Stomach (tissue), 4 donors: ENCODE measurements at regions not wholly inside any gene's neighbourhood (a gene's known extent, or its start where the extent isn't known, plus 50 kb on each side); places are given as distances from the start of the nearest gene placed in this dataset.

ENCODE experiments used
- EP300 ChIP-seq: sonication (generic); formaldehyde crosslinking; IDR thresholded peaks from one replicate; pipeline ENCODE4 v1.6.1; 2017; ENCODE audit warnings: antibody characterized with exemption
- POLR2A ChIP-seq, 4 donors: fragments of 450-650 bp; IDR thresholded peaks; one replicate each; pipeline ENCODE4 v1.6.1; 2016; ENCODE audit warnings: antibody characterized with exemption in 4 of 4, control low read depth in 2 of 4, mild to moderate bottlenecking in 1 of 4, moderate library complexity in 1 of 4
- POLR2AphosphoS5 ChIP-seq, 3 donors: sonication (generic); formaldehyde crosslinking; IDR thresholded peaks; one replicate each; pipeline ENCODE4 v1.6.1; 2016; ENCODE audit warnings: antibody characterized with exemption in 3 of 3
- TF ChIP-seq, protein P1 (sequence below), 7 experiments: fragments of 450-650 bp in 4 of 7; fragments of 200-600 bp in 3 of 7; sonication (generic) in 3 of 7; IDR thresholded peaks; one replicate each; pipeline ENCODE4 v1.5.1; 2016 to 2019; ENCODE audit warnings: antibody characterized with exemption in 7 of 7, control low read depth in 2 of 7, mild to moderate bottlenecking in 1 of 7

DNA sequence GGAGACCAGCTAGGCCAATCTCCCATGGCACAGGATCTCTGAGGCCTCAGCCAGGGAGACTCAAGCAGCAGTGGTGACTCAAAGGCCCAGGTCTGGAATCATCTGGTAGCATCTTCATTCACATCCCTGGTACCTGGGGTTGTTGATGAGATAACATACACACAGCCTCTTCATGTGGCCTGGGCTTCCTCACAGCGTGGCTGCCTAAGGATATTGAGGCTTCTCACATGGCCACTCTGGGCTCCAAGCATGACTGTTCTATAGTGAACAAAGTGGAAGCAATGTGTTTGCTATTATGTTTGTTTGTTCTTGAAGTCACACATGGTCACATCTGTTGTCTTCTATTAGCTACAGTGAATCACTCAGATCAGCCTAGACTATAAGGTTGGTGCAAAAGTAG, 584.1 kb downstream of the VRK1 start:
- TF ChIP-seq EP300: no peak
- TF ChIP-seq, protein P1, sequence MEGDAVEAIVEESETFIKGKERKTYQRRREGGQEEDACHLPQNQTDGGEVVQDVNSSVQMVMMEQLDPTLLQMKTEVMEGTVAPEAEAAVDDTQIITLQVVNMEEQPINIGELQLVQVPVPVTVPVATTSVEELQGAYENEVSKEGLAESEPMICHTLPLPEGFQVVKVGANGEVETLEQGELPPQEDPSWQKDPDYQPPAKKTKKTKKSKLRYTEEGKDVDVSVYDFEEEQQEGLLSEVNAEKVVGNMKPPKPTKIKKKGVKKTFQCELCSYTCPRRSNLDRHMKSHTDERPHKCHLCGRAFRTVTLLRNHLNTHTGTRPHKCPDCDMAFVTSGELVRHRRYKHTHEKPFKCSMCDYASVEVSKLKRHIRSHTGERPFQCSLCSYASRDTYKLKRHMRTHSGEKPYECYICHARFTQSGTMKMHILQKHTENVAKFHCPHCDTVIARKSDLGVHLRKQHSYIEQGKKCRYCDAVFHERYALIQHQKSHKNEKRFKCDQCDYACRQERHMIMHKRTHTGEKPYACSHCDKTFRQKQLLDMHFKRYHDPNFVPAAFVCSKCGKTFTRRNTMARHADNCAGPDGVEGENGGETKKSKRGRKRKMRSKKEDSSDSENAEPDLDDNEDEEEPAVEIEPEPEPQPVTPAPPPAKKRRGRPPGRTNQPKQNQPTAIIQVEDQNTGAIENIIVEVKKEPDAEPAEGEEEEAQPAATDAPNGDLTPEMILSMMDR (IDR thresholded peaks at IDR 0.05): no peak
- TF ChIP-seq POLR2A (IDR thresholded peaks at IDR 0.05): no peak
- TF ChIP-seq POLR2AphosphoS5 (IDR thresholded peaks at IDR 0.05): no peak
